SK-N-SH treated with all-trans-retinoic acid at 6 μM for 48 hours (cell line): ENCODE measurements at regions not wholly inside any gene's neighbourhood (a gene's known extent, or its start where the extent isn't known, plus 50 kb on each side); places are given as distances from the start of the nearest gene placed in this dataset.

Source experiments
- ATAC-seq: fragments of 200-7000 bp; cut with Tn5 transposase; 3 replicates; pipeline ENCODE4 v1.9.1; 2020; ENCODE audit warnings: mild to moderate bottlenecking, moderate library complexity
- ARNTL ChIP-seq: fragments of 450-650 bp; formaldehyde crosslinking; IDR thresholded peaks from 2 replicates; pipeline ENCODE4 v1.5.0; 2020; ENCODE audit warnings: low read depth, mild to moderate bottlenecking, moderate library complexity, borderline replicate concordance
- BACH2 ChIP-seq: fragments of 250-450 bp; sonication (Bioruptor Pico); IDR thresholded peaks from 2 replicates; pipeline ENCODE4 v1.9.0; 2021; ENCODE audit warnings: mild to moderate bottlenecking, borderline replicate concordance
- CREB5 ChIP-seq: fragments of 250-450 bp; sonication (Bioruptor Pico); IDR thresholded peaks from 2 replicates; pipeline ENCODE4 v1.5.1; 2020; ENCODE audit warnings: low read depth, mild to moderate bottlenecking, moderate library complexity
- CSDC2 ChIP-seq: fragments of 250-450 bp; sonication (Bioruptor Pico); IDR thresholded peaks from 2 replicates; pipeline ENCODE4 v1.5.0; 2020; ENCODE audit warnings: mild to moderate bottlenecking, moderate library complexity
- CSRNP3 ChIP-seq: fragments of 250-450 bp; sonication (Bioruptor Pico); IDR thresholded peaks from 2 replicates; pipeline ENCODE4 v1.5.1; 2021; ENCODE audit warnings: mild to moderate bottlenecking, moderate library complexity
- ESRRG ChIP-seq: fragments of 250-450 bp; sonication (Bioruptor Pico); IDR thresholded peaks from 2 replicates; pipeline ENCODE4 v1.6.1; 2021; ENCODE audit warnings: mild to moderate bottlenecking
- GLIS3 ChIP-seq: fragments of 250-450 bp; sonication (Bioruptor Pico); IDR thresholded peaks from 2 replicates; pipeline ENCODE4 v1.5.0; 2020; ENCODE audit warnings: mild to moderate bottlenecking, moderate library complexity
- ISL1 ChIP-seq: fragments of 250-450 bp; sonication (Bioruptor Pico); IDR thresholded peaks from 2 replicates; pipeline ENCODE4 v2.1.2; 2022; ENCODE audit warnings: mild to moderate bottlenecking, moderate library complexity
- PATZ1 ChIP-seq: fragments of 250-450 bp; sonication (Bioruptor Pico); IDR thresholded peaks from 2 replicates; pipeline ENCODE4 v1.8.0; 2020; ENCODE audit warnings: mild to moderate bottlenecking, moderate library complexity, borderline replicate concordance
- POU6F1 ChIP-seq: fragments of 250-450 bp; sonication (Bioruptor Pico); IDR thresholded peaks from 2 replicates; pipeline ENCODE4 v1.8.0; 2021; ENCODE audit warnings: low read depth, mild to moderate bottlenecking, moderate library complexity, borderline replicate concordance
- PPARA ChIP-seq: fragments of 250-450 bp; sonication (Bioruptor Pico); IDR thresholded peaks from 2 replicates; pipeline ENCODE4 v1.5.0; 2020; ENCODE audit warnings: mild to moderate bottlenecking, borderline replicate concordance
- RARB ChIP-seq: fragments of 250-450 bp; sonication (Bioruptor Pico); IDR thresholded peaks from 2 replicates; pipeline ENCODE4 v1.8.0; 2021; ENCODE audit warnings: mild to moderate bottlenecking, moderate library complexity
- SNAI2 ChIP-seq: fragments of 250-450 bp; sonication (Bioruptor Pico); IDR thresholded peaks from 2 replicates; pipeline ENCODE4 v1.5.0; 2020; ENCODE audit warnings: mild to moderate bottlenecking, moderate library complexity
- TCF4 ChIP-seq: fragments of 250-450 bp; sonication (Bioruptor Pico); IDR thresholded peaks from 2 replicates; pipeline ENCODE4 v1.8.0; 2021; ENCODE audit warnings: mild to moderate bottlenecking, moderate library complexity, borderline replicate concordance
- TOX ChIP-seq: fragments of 250-450 bp; sonication (Bioruptor Pico); IDR thresholded peaks from 2 replicates; pipeline ENCODE4 v1.8.0; 2021; ENCODE audit warnings: mild to moderate bottlenecking, moderate library complexity, borderline replicate concordance
- TSHZ2 ChIP-seq: fragments of 250-450 bp; sonication (Bioruptor Pico); IDR thresholded peaks from 2 replicates; pipeline ENCODE4 v1.5.0; 2020; ENCODE audit warnings: mild to moderate bottlenecking, moderate library complexity
- ZC3H10 ChIP-seq: fragments of 250-450 bp; sonication (Bioruptor Pico); IDR thresholded peaks from 2 replicates; pipeline ENCODE4 v1.5.1; 2021; ENCODE audit warnings: mild to moderate bottlenecking, moderate library complexity
- ZFP3 ChIP-seq: fragments of 250-450 bp; sonication (Bioruptor Pico); IDR thresholded peaks from 2 replicates; pipeline ENCODE4 v1.5.0; 2020; ENCODE audit warnings: mild to moderate bottlenecking, moderate library complexity
- ZFP30 ChIP-seq: fragments of 450-650 bp; formaldehyde crosslinking; IDR thresholded peaks from 2 replicates; pipeline ENCODE4 v1.5.0; 2022; ENCODE audit warnings: mild to moderate bottlenecking, moderate library complexity
- ZNF565 ChIP-seq: fragments of 450-650 bp; formaldehyde crosslinking; conservative IDR thresholded peaks from 2 replicates; pipeline ENCODE4 v1.5.0; 2020; ENCODE audit warnings: low read depth, mild to moderate bottlenecking, moderate library complexity

GRCh38 chr2:207311316-207312005, 145.7 kb upstream of the KLF7 start:
- ATAC-seq: peak; percentile 86
- no peak for TF ChIP-seq ESRRG (CRISPR knock-in tag)
- no peak for TF ChIP-seq ZFP30 (CRISPR knock-in tag)
- TF ChIP-seq, all 23 proteins: peak for 0

- no peak for ATAC-seq
- no peak for TF ChIP-seq CREB5 (CRISPR knock-in tag)
- no peak for TF ChIP-seq PATZ1 (CRISPR knock-in tag)
- TF ChIP-seq PPARA: no peak
- TF ChIP-seq POU6F1 (CRISPR knock-in tag): no peak
- TF ChIP-seq TCF4 (CRISPR knock-in tag): no peak
- no peak for TF ChIP-seq TSHZ2 (CRISPR knock-in tag)
- no peak for TF ChIP-seq TOX (CRISPR knock-in tag)
- TF ChIP-seq ZC3H10 (CRISPR knock-in tag): no peak
- no peak for TF ChIP-seq ZNF565 (CRISPR knock-in tag)
- TF ChIP-seq SNAI2 (CRISPR knock-in tag): no peak
These were observed 146.2 kb upstream of the KLF7 start for GRCh38 chr2:207312006-207312356.

GRCh38 chr2:207313947-207314346, 148.2 kb upstream of the KLF7 start:
- ATAC-seq: no peak
- TF ChIP-seq ISL1 (CRISPR knock-in tag) (no peak), RARB (CRISPR knock-in tag) (no peak), ZC3H10 (CRISPR knock-in tag) (no peak), TSHZ2 (CRISPR knock-in tag) (no peak), ARNTL (CRISPR knock-in tag) (no peak), SNAI2 (CRISPR knock-in tag) (no peak), GLIS3 (CRISPR knock-in tag) (no peak), PPARA (no peak), ZFP3 (CRISPR knock-in tag) (no peak), CSRNP3 (CRISPR knock-in tag) (no peak), ZFP30 (CRISPR knock-in tag) (no peak), ESRRG (CRISPR knock-in tag) (no peak), PATZ1 (CRISPR knock-in tag) (no peak), TOX (CRISPR knock-in tag) (no peak), BACH2 (CRISPR knock-in tag) (no peak), CSDC2 (no peak)
